H7 (cell line): ENCODE measurements at regions not wholly inside any gene's neighbourhood (a gene's known extent, or its start where the extent isn't known, plus 50 kb on each side); places are given as distances from the start of the nearest gene placed in this dataset.

ENCODE experiments used
- DNase-seq: peaks from one replicate; pipeline ENCODE4 v3.0.0; 2012
- H3K27me3 ChIP-seq: 2 replicates; pipeline ENCODE4 v1.6.0; 2011; ENCODE audit warnings: mild to moderate bottlenecking, low read length; ENCODE audit not compliant: control insufficient read depth, insufficient read depth
- H3K36me3 ChIP-seq: replicated peaks from 2 replicates; pipeline ENCODE4 v1.5.1; 2011; ENCODE audit warnings: low read length; ENCODE audit not compliant: control insufficient read depth, insufficient read depth
- H3K4me3 ChIP-seq: 2 replicates; pipeline ENCODE4 v1.5.1; 2011; ENCODE audit warnings: low read depth, mild to moderate bottlenecking, control low read depth, low read length, moderate library complexity; ENCODE audit not compliant: insufficient read depth

GRCh38 chr2:70367722-70368323, 66.0 kb upstream of the FAM136A start:
- no peak overlapping the region for H3K4me3 ChIP-seq
- DNase-seq = peak; percentile 35
- H3K27me3 ChIP-seq = no peaks in the 10 kb centered on the region
- H3K36me3 ChIP-seq = no peaks in the 10 kb centered on the region

- Histone ChIP-seq H3K27me3 (no peaks in the 10 kb centered on the region), H3K36me3 (no peaks in the 10 kb centered on the region), H3K4me3 (no peak overlapping the region)
- DNase-seq = no peak
Observed at GRCh38 chr2:70362661-70363060, 60.8 kb upstream of the FAM136A start.

GRCh38 chr2:70360661-70361270, 58.9 kb upstream of the FAM136A start:
- Histone ChIP-seq H3K27me3 (no peaks in the 10 kb centered on the region), H3K4me3 (no peak overlapping the region), H3K36me3 (no peaks in the 10 kb centered on the region)
- no peak for DNase-seq

GRCh38 chr2:70357684-70358071, 55.8 kb upstream of the FAM136A start:
- Histone ChIP-seq H3K4me3 (no peak overlapping the region), H3K36me3 (no peaks in the 10 kb centered on the region), H3K27me3 (no peaks in the 10 kb centered on the region)
- no peak for DNase-seq

- peak; percentile 31 for DNase-seq
- Histone ChIP-seq H3K36me3 (no peaks in the 10 kb centered on the region), H3K4me3 (no peak overlapping the region), H3K27me3 (no peaks in the 10 kb centered on the region)
Observed at GRCh38 chr2:70356941-70357683, 55.2 kb upstream of the FAM136A start.

GRCh38 chr2:70354264-70354949, 52.5 kb upstream of the FAM136A start:
- no peak for DNase-seq
- H3K4me3 ChIP-seq = no peak overlapping the region
- no peaks in the 10 kb centered on the region for H3K36me3 ChIP-seq
- H3K27me3 ChIP-seq = no peaks in the 10 kb centered on the region
